ENCODE measurements at regions not wholly inside any gene's neighbourhood (a gene's known extent, or its start where the extent isn't known, plus 50 kb on each side); places are given as distances from the start of the nearest gene placed in this dataset.

- Mint-ChIP-seq H3K27me3 (peaks cover 0 to 22% (median 14%) of the 10 kb centered on the region in 5 donors), H3K9me3 (peaks cover 4 to 15% (median 6%) of the 10 kb centered on the region in 9 donors), H3K36me3 (peaks cover 0 to 5% (median 0%) of the 10 kb centered on the region in 3 donors), H3K4me3 (no peak overlapping the region), H3K27ac (no peak overlapping the region), H3K4me1 (peaks cover 1 to 7% (median 2%) of the 10 kb centered on the region in 4 donors)
- POLR2A ChIA-PET, result no interaction called here
- ATAC-seq (no peak), DNase-seq (no peak)
Measured at GRCh38 chr3:178369006-178369405, 167.2 kb upstream of the KCNMB2 start.

GRCh38 chr3:178369811-178370210 lies 166.4 kb upstream of the KCNMB2 start:
- ATAC-seq (no peak), DNase-seq (no peak)
- Mint-ChIP-seq H3K27ac (no peak overlapping the region), H3K4me1 (peaks cover 1 to 7% (median 2%) of the 10 kb centered on the region in 4 donors), H3K36me3 (no peaks in the 10 kb centered on the region), H3K27me3 (peaks cover 0 to 17% (median 13%) of the 10 kb centered on the region in 5 donors), H3K9me3 (peaks cover 0 to 8% (median 2%) of the 10 kb centered on the region in 9 donors), H3K4me3 (no peak overlapping the region)
- POLR2A ChIA-PET, result no interaction called here

GRCh38 chr3:178370387-178370786 lies 165.8 kb upstream of the KCNMB2 start:
- H3K27ac Mint-ChIP-seq, result no peak overlapping the region
- ATAC-seq, result no peak
- no peak for DNase-seq
- no peak overlapping the region for H3K4me3 Mint-ChIP-seq
- peaks cover 0 to 12% (median 8%) of the 10 kb centered on the region in 5 donors for H3K27me3 Mint-ChIP-seq
- H3K4me1 Mint-ChIP-seq, result peaks cover 1 to 7% (median 2%) of the 10 kb centered on the region in 4 donors
- no peaks in the 10 kb centered on the region for H3K36me3 Mint-ChIP-seq
- peaks cover 0 to 3% (median 0%) of the 10 kb centered on the region in 9 donors for H3K9me3 Mint-ChIP-seq
- POLR2A ChIA-PET, result no interaction called here

- no peak overlapping the region for H3K4me3 Mint-ChIP-seq
- H3K9me3 Mint-ChIP-seq, result no peaks in the 10 kb centered on the region
- POLR2A ChIA-PET, result no interaction called here
Measured at GRCh38 chr3:178381555-178381954, 154.7 kb upstream of the KCNMB2 start.

GRCh38 chr3:178381971-178382448 lies 154.2 kb upstream of the KCNMB2 start:
- no peaks in the 10 kb centered on the region for H3K4me1 Mint-ChIP-seq
- POLR2A ChIA-PET, result no interaction called here
- no peaks in the 10 kb centered on the region for H3K9me3 Mint-ChIP-seq
- no peak for DNase-seq
- H3K27ac Mint-ChIP-seq, result no peak overlapping the region
- no peak for ATAC-seq
- peaks cover 0 to 6% (median 2%) of the 10 kb centered on the region in 5 donors for H3K27me3 Mint-ChIP-seq
- H3K4me3 Mint-ChIP-seq, result no peak overlapping the region
- H3K36me3 Mint-ChIP-seq, result no peaks in the 10 kb centered on the region

More at GRCh38 chr3:178381555-178381954, 154.7 kb upstream of the KCNMB2 start:
- Mint-ChIP-seq H3K27me3 (peaks cover 0 to 4% (median 1%) of the 10 kb centered on the region in 5 donors), H3K4me1 (no peaks in the 10 kb centered on the region), H3K27ac (no peak overlapping the region), H3K36me3 (no peaks in the 10 kb centered on the region)
- no peak for DNase-seq
- no peak for ATAC-seq

- Mint-ChIP-seq H3K9me3 (no peaks in the 10 kb centered on the region), H3K27ac (no peak overlapping the region), H3K27me3 (peaks cover 0 to 6% (median 4%) of the 10 kb centered on the region in 5 donors), H3K36me3 (no peaks in the 10 kb centered on the region), H3K4me1 (no peaks in the 10 kb centered on the region), H3K4me3 (no peak overlapping the region)
- ATAC-seq (no peak), DNase-seq (no peak)
- POLR2A ChIA-PET, result no interaction called here
Measured at GRCh38 chr3:178382449-178383061, 153.7 kb upstream of the KCNMB2 start.

GRCh38 chr3:178384321-178385230 lies 151.7 kb upstream of the KCNMB2 start:
- POLR2A ChIA-PET, result no interaction called here
- peak overlapping the region in 1 of 10 donors; percentile 15 for H3K27ac Mint-ChIP-seq
- no peaks in the 10 kb centered on the region for H3K4me1 Mint-ChIP-seq
- no peak overlapping the region for H3K4me3 Mint-ChIP-seq
- H3K36me3 Mint-ChIP-seq, result no peaks in the 10 kb centered on the region
- ATAC-seq (no peak), DNase-seq (no peak)
- H3K9me3 Mint-ChIP-seq, result no peaks in the 10 kb centered on the region
- H3K27me3 Mint-ChIP-seq, result peaks cover 0 to 6% (median 2%) of the 10 kb centered on the region in 5 donors

GRCh38 chr3:178385280-178385952 lies 150.8 kb upstream of the KCNMB2 start:
- no peak overlapping the region for H3K4me3 Mint-ChIP-seq
- DNase-seq (peak in 5 of 10 donors; percentile 20 to 44 (median 34)), ATAC-seq (peak in 1 of 2 donors; percentile 48)
- no peaks in the 10 kb centered on the region for H3K36me3 Mint-ChIP-seq
- H3K4me1 Mint-ChIP-seq, result no peaks in the 10 kb centered on the region
- H3K27me3 Mint-ChIP-seq, result peaks cover 0 to 6% (median 2%) of the 10 kb centered on the region in 5 donors
- POLR2A ChIA-PET, result no interaction called here
- no peaks in the 10 kb centered on the region for H3K9me3 Mint-ChIP-seq
- no peak overlapping the region for H3K27ac Mint-ChIP-seq

GRCh38 chr3:178386401-178386800 lies 149.8 kb upstream of the KCNMB2 start:
- H3K9me3 Mint-ChIP-seq, result no peaks in the 10 kb centered on the region
- no peaks in the 10 kb centered on the region for H3K4me1 Mint-ChIP-seq
- no peak overlapping the region for H3K27ac Mint-ChIP-seq
- H3K27me3 Mint-ChIP-seq, result peaks cover 0 to 10% (median 4%) of the 10 kb centered on the region in 5 donors
- POLR2A ChIA-PET, result no interaction called here
- DNase-seq, result no peak
- no peaks in the 10 kb centered on the region for H3K36me3 Mint-ChIP-seq
- no peak overlapping the region for H3K4me3 Mint-ChIP-seq
- no peak for ATAC-seq

GRCh38 chr3:178386880-178387279 lies 149.4 kb upstream of the KCNMB2 start:
- no peak overlapping the region for H3K4me3 Mint-ChIP-seq
- peaks cover 0 to 10% (median 4%) of the 10 kb centered on the region in 5 donors for H3K27me3 Mint-ChIP-seq
- H3K36me3 Mint-ChIP-seq, result no peaks in the 10 kb centered on the region
- DNase-seq (no peak), ATAC-seq (no peak)
- H3K4me1 Mint-ChIP-seq, result no peaks in the 10 kb centered on the region
- no peaks in the 10 kb centered on the region for H3K9me3 Mint-ChIP-seq
- POLR2A ChIA-PET, result no interaction called here
- peak overlapping the region in 1 of 10 donors; percentile 42 for H3K27ac Mint-ChIP-seq

- no peak overlapping the region for H3K4me3 Mint-ChIP-seq
- peaks cover 0 to 10% (median 4%) of the 10 kb centered on the region in 5 donors for H3K27me3 Mint-ChIP-seq
- no peak overlapping the region for H3K27ac Mint-ChIP-seq
- no peak for DNase-seq
- POLR2A ChIA-PET, result no interaction called here
- H3K9me3 Mint-ChIP-seq, result no peaks in the 10 kb centered on the region
- H3K4me1 Mint-ChIP-seq, result no peaks in the 10 kb centered on the region
- H3K36me3 Mint-ChIP-seq, result no peaks in the 10 kb centered on the region
- ATAC-seq, result no peak
Measured at GRCh38 chr3:178388473-178388872, 147.8 kb upstream of the KCNMB2 start.

GRCh38 chr3:178389258-178389657 lies 147.0 kb upstream of the KCNMB2 start:
- no peaks in the 10 kb centered on the region for H3K4me1 Mint-ChIP-seq
- no peak for DNase-seq
- H3K4me3 Mint-ChIP-seq, result no peak overlapping the region
- H3K9me3 Mint-ChIP-seq, result no peaks in the 10 kb centered on the region
- POLR2A ChIA-PET, result no interaction called here
- no peak for ATAC-seq
- no peaks in the 10 kb centered on the region for H3K36me3 Mint-ChIP-seq
- H3K27ac Mint-ChIP-seq, result no peak overlapping the region
- peaks cover 0 to 10% (median 4%) of the 10 kb centered on the region in 5 donors for H3K27me3 Mint-ChIP-seq

- H3K36me3 Mint-ChIP-seq, result no peaks in the 10 kb centered on the region
- no peak overlapping the region for H3K27ac Mint-ChIP-seq
- H3K4me3 Mint-ChIP-seq, result no peak overlapping the region
- H3K27me3 Mint-ChIP-seq, result peaks cover 0 to 10% (median 2%) of the 10 kb centered on the region in 5 donors
- ATAC-seq, result no peak
- POLR2A ChIA-PET, result no interaction called here
- H3K4me1 Mint-ChIP-seq, result no peaks in the 10 kb centered on the region
- H3K9me3 Mint-ChIP-seq, result no peaks in the 10 kb centered on the region
- no peak for DNase-seq
Measured at GRCh38 chr3:178392511-178392926, 143.7 kb upstream of the KCNMB2 start.
